ENCODE measurements at regions not wholly inside any gene's neighbourhood (a gene's known extent, or its start where the extent isn't known, plus 50 kb on each side); places are given as distances from the start of the nearest gene placed in this dataset.

DNA sequence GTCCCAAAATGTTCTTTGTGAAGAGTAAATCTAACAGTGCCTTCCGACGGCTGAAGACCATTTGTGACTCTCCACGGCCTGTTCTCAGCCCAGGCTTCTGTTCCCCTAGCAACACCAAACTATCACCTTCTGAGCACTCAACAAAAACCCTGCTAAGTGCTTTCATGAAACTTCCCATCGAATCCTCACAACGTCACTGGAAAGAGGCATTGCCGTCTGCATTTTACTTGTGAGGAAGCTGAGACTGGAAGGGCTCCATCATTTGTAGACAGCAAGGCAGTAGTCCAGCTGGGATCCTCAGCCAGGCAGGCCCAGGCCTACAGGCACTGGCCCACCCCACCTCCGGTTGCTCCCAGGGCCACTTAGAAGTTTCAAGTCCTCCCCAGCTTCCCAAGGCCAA is 97.8 kb upstream of the POU3F3 start:
- FAIRE-seq (no peak), DNase-seq (ENCODE audit: low read depth in 1 of 2, low spot score in 2 of 2) (no peak)
- Histone ChIP-seq H4K8ac (ENCODE audit: extremely low read depth, insufficient read depth, low read length) (no peak overlapping the region), H3K9ac (replicated peaks in 1 of 4; ENCODE audit: extremely low read depth in 1 of 4, low read depth in 3 of 4, low read length in 3 of 4) (no peak overlapping the region), H3K4ac (replicated peaks; ENCODE audit: insufficient read length, low read depth, low read length) (no peak overlapping the region), H3K27ac (ENCODE audit: low read depth, low read length) (no peak overlapping the region), H2BK120ac (replicated peaks; ENCODE audit: low read depth, low read length) (no peak overlapping the region), H3K27me3 (replicated peaks in 1 of 4; ENCODE audit: control insufficient read depth in 3 of 4, extremely low read depth in 1 of 4, insufficient read depth in 3 of 4, low read length in 3 of 4) (peaks cover 0 to 2% (median 0%) of the 10 kb centered on the region in 4 experiments; a peak in 2 of 7 replicates), H2BK15ac (ENCODE audit: low read length) (peak overlapping the region; percentile 37; the same call in 1 of the 2 replicates), H4K5ac (ENCODE audit: insufficient read length, low read depth, low read length) (no peak overlapping the region), H2BK12ac (ENCODE audit: low read depth, low read length) (peak overlapping the region; percentile 81), H2BK5ac (ENCODE audit: low read depth, low read length) (0 out of 2 replicates have a peak overlapping the region, but pooled peaks have one; percentile 13), H3K4me2 (ENCODE audit: insufficient read depth in 1 of 2, low read depth in 2 of 2, low read length in 2 of 2) (no peak overlapping the region), H2BK20ac (ENCODE audit: low read length) (peak overlapping the region; percentile 75), H3K23me2 (ENCODE audit: low read depth, low read length) (no peaks in the 10 kb centered on the region; the same call in none of the 2 replicates), H3K4me1 (replicated peaks in 1 of 4; ENCODE audit: control insufficient read depth in 3 of 4, insufficient read depth in 4 of 4, low read length in 3 of 4) (peaks cover 0 to 21% (median 11%) of the 10 kb centered on the region in 4 experiments; a peak in 4 of 7 replicates), H4K91ac (replicated peaks; ENCODE audit: insufficient read length, low read length) (peak overlapping the region; percentile 12), H2AK5ac (ENCODE audit: low read depth, low read length) (peak overlapping the region; percentile 66), H3K23ac (ENCODE audit: insufficient read length) (no peak overlapping the region), H4K20me1 (replicated peaks in 1 of 2; ENCODE audit: control insufficient read depth in 1 of 2, insufficient read depth in 2 of 2, low read length in 2 of 2) (no peaks in the 10 kb centered on the region), H3K56ac (replicated peaks; ENCODE audit: insufficient read length, low read depth, low read length) (no peak overlapping the region), H3K9me3 (ENCODE audit: insufficient read depth in 2 of 2, low read depth in 1 of 2, low read length in 1 of 2) (peaks cover 7 to 10% of the 10 kb centered on the region in 2 experiments), H3K79me1 (ENCODE audit: low read depth, low read length) (no peaks in the 10 kb centered on the region; the same call in 1 of the 2 replicates), H3K18ac (ENCODE audit: extremely low read depth, low read length) (peak overlapping the region; percentile 25; the same call in 1 of the 2 replicates), H2AFZ (ENCODE audit: low read length) (no peak overlapping the region), H3K14ac (ENCODE audit: insufficient read length) (no peak overlapping the region), H3K36me3 (ENCODE audit: control insufficient read depth in 2 of 4, insufficient read depth in 4 of 4, low read length in 3 of 4) (no peaks in the 10 kb centered on the region; a peak in 2 of 8 replicates), H3K79me2 (ENCODE audit: control insufficient read depth in 1 of 2, insufficient read depth in 2 of 2, low read length in 2 of 2) (no peaks in the 10 kb centered on the region), H3K4me3 (ENCODE audit: extremely low read depth in 1 of 4, insufficient read depth in 2 of 4, low read depth in 3 of 4, low read length in 4 of 4) (no peak overlapping the region)
- ChIA-PET POLR2A (ENCODE audit: partially characterized antibody) (no interaction called here), CTCF (ENCODE audit: partially characterized antibody) (no interaction called here)
- 83% methylated on average over 7 of the region's 7 CpGs; no CpG with 5 or more reads in 1 of the 2 experiments for WGBS, 2 experiments (ENCODE audit: extremely low coverage in 1 of 2, insufficient coverage in 1 of 2, insufficient read length in 1 of 2, insufficient replicate concordance in 2 of 2, low coverage in 1 of 2, low lambda C conversion rate in 2 of 2, missing lambda C conversion rate in 1 of 2)
- no peak for TF ChIP-seq SP2 (IDR thresholded peaks at IDR 0.05; ENCODE audit: low read length)
- TF ChIP-seq FOSL1 (IDR thresholded peaks at IDR 0.05; ENCODE audit: insufficient read depth, low read depth, low read length): no peak
- no peak for TF ChIP-seq SUZ12 (IDR thresholded peaks at IDR 0.05; ENCODE audit: low read length)
- TF ChIP-seq, protein P1, sequence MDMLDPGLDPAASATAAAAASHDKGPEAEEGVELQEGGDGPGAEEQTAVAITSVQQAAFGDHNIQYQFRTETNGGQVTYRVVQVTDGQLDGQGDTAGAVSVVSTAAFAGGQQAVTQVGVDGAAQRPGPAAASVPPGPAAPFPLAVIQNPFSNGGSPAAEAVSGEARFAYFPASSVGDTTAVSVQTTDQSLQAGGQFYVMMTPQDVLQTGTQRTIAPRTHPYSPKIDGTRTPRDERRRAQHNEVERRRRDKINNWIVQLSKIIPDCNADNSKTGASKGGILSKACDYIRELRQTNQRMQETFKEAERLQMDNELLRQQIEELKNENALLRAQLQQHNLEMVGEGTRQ (IDR thresholded peaks at IDR 0.05; ENCODE audit: low read length): no peak
- TF ChIP-seq CTBP2 (IDR thresholded peaks at IDR 0.05; ENCODE audit: borderline replicate concordance, insufficient read depth, insufficient read length, low read length): no peak
- no peak for TF ChIP-seq TAF1 (IDR thresholded peaks at IDR 0.05; ENCODE audit: low read depth, low read length)
- TF ChIP-seq CBX5 (IDR thresholded peaks at IDR 0.05; ENCODE audit: low read depth, low read length): no peak
- no peak for TF ChIP-seq TAF7 (optimal IDR thresholded peaks at IDR 0.05; ENCODE audit: borderline replicate concordance, low read depth, low read length)
- no peak for TF ChIP-seq POLR2AphosphoS5 (IDR thresholded peaks at IDR 0.05; ENCODE audit: low read depth, low read length)

All from H1 (cell line).